MCF 10A (cell line): ENCODE measurements at regions not wholly inside any gene's neighbourhood (a gene's known extent, or its start where the extent isn't known, plus 50 kb on each side); places are given as distances from the start of the nearest gene placed in this dataset.

ENCODE experiments used
- BruUV-seq: library from RNA; stranded (reverse); fragments of 400-500 nt; replicated peaks from 2 replicates; lab custom pipeline; 2021; lab: Mats Ljungman, UMichigan
- CTCF ChIA-PET: fragments of 300-600 bp; sonication (Branson Sonifier 250); formaldehyde crosslinking; extraction: SDS; loops from one replicate; lab custom pipeline; 2021; ENCODE audit warnings: antibody characterized with exemption, inconsistent platforms; lab: Yijun Ruan, JAX
- POLR2A ChIA-PET: fragments of 300-600, 350-650 bp; sonication (Branson Sonifier 250); formaldehyde crosslinking; extraction: SDS; loops from one replicate; lab custom pipeline; 2020; ENCODE audit warnings: antibody characterized with exemption, inconsistent platforms; lab: Yijun Ruan, JAX
- DNase-seq: peaks from one replicate; pipeline ENCODE4 v3.0.0-alpha.2; 2018; ENCODE audit not compliant: unreplicated experiment
- H3K27ac Mint-ChIP-seq: one replicate; pipeline ENCODE4 v1.8.0; 2022; ENCODE audit warnings: mild to moderate bottlenecking, low read depth, mixed read lengths; ENCODE audit not compliant: unreplicated experiment
- H3K27me3 Mint-ChIP-seq: one replicate; pipeline ENCODE4 v1.8.0; 2022; ENCODE audit warnings: mixed read lengths; ENCODE audit not compliant: insufficient read depth, unreplicated experiment
- H3K36me3 Mint-ChIP-seq: one replicate; pipeline ENCODE4 v1.8.0; 2022; ENCODE audit warnings: mild to moderate bottlenecking, moderate library complexity, mixed read lengths; ENCODE audit not compliant: insufficient read depth, unreplicated experiment
- H3K4me1 Mint-ChIP-seq: one replicate; pipeline ENCODE4 v1.8.0; 2022; ENCODE audit warnings: mixed read lengths; ENCODE audit not compliant: insufficient read depth, unreplicated experiment
- H3K4me3 Mint-ChIP-seq: one replicate; pipeline ENCODE4 v1.8.0; 2022; ENCODE audit warnings: mild to moderate bottlenecking, moderate library complexity, mixed read lengths; ENCODE audit not compliant: unreplicated experiment
- H3K9me3 Mint-ChIP-seq: one replicate; pipeline ENCODE4 v1.8.0; 2022; ENCODE audit warnings: mixed read lengths; ENCODE audit not compliant: unreplicated experiment
- CTCF ChIP-seq: fragments of 200-600 bp; IDR thresholded peaks from one replicate; pipeline ENCODE4 v1.8.0; 2022; ENCODE audit warnings: antibody characterized with exemption, mild to moderate bottlenecking; ENCODE audit not compliant: unreplicated experiment
- intact Hi-C: fragments of 100-400 bp; cut with micrococcal nuclease; formaldehyde crosslinking; loops from 2 replicates; pipeline ENCODE4 v1.14.1; 2022

DNA sequence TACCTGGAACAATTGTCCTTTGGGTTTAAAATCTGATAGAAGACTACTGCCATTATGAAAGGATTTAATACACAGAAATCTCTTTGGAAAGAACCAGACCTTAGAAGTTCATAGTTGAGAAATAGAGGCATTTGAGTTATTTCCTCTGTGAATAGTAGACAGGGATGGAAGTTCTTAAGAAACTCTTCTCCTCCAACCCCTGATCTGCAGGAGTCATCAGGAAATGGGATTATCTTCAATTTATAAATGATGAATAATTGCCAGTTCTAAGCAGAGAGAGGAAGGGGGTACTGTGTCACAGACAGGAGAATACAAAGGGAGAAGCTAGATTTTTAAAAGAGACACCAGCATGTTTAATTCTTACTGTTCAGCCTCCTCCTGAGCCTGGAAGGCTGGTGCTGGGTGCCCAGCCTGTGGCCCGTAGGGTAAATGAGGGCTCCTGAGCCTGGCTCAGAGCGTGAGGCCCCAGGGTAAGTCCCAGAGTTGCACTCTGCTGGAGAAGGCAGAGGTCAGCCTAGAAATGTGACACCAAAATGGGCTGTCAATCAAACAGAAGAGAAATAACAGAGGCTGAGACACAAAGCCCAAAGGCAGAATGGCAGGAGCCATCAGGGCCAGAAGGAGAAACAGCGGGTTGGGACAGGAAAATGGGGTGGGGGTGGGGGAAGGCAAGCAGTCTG is 58.2 kb upstream of the PKDCC start:
- Mint-ChIP-seq H3K9me3 (no peaks in the 10 kb centered on the region), H3K27ac (no peak overlapping the region), H3K36me3 (no peaks in the 10 kb centered on the region), H3K4me3 (no peak overlapping the region), H3K27me3 (no peaks in the 10 kb centered on the region), H3K4me1 (no peaks in the 10 kb centered on the region)
- TF ChIP-seq CTCF, result no peak
- no TSS peak for BruUV-seq
- intact Hi-C loops, result no loop called here
- CTCF ChIA-PET, result no interaction called here
- POLR2A ChIA-PET, result no interaction called here
- DNase-seq, result peak; percentile 38

DNA sequence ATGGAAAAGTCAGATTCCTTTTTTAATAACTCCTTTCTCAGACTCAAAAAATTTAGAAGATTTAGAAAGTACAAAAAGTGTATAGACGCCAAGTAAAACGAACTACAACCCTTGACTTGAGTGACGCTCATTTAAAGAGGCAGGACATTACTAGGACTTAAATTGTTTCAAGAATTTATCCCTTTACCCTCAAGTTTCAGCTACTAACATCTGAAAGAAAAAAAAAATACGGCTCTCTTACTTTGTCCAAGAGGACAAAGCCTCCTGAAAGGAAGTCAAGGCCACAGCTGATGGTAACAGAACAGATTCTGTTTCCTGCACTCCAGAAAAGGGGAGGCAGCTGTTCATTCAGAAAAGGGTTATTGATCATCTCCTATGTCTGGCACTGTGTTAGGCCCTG is 57.6 kb upstream of the PKDCC start:
- BruUV-seq, result no TSS peak
- no peak for DNase-seq
- no peak overlapping the region for H3K4me3 Mint-ChIP-seq
- intact Hi-C loops, result no loop called here
- CTCF ChIA-PET, result no interaction called here
- POLR2A ChIA-PET, result no interaction called here
- no peaks in the 10 kb centered on the region for H3K36me3 Mint-ChIP-seq
- no peaks in the 10 kb centered on the region for H3K27me3 Mint-ChIP-seq
- no peak overlapping the region for H3K27ac Mint-ChIP-seq
- no peaks in the 10 kb centered on the region for H3K4me1 Mint-ChIP-seq
- H3K9me3 Mint-ChIP-seq, result no peaks in the 10 kb centered on the region
- TF ChIP-seq CTCF, result no peak

- Mint-ChIP-seq H3K4me1 (no peaks in the 10 kb centered on the region), H3K27ac (no peak overlapping the region), H3K4me3 (no peak overlapping the region), H3K27me3 (no peaks in the 10 kb centered on the region), H3K36me3 (no peaks in the 10 kb centered on the region), H3K9me3 (no peaks in the 10 kb centered on the region)
- ChIA-PET CTCF (no interaction called here), POLR2A (no interaction called here)
- DNase-seq, result no peak
- no peak for TF ChIP-seq CTCF
- intact Hi-C loops, result no loop called here
- no TSS peak for BruUV-seq
Measured at GRCh38 chr2:41990688-41991087, 57.1 kb upstream of the PKDCC start.

- peaks cover 6% of the 10 kb centered on the region for H3K27me3 Mint-ChIP-seq
- no peak overlapping the region for H3K27ac Mint-ChIP-seq
- no peaks in the 10 kb centered on the region for H3K36me3 Mint-ChIP-seq
- BruUV-seq, result no TSS peak
- intact Hi-C loops, result no loop called here
- H3K4me1 Mint-ChIP-seq, result no peaks in the 10 kb centered on the region
- no peaks in the 10 kb centered on the region for H3K9me3 Mint-ChIP-seq
- POLR2A ChIA-PET, result no interaction called here
- no peak overlapping the region for H3K4me3 Mint-ChIP-seq
- DNase-seq, result no peak
- CTCF ChIA-PET, result interaction anchor here (0.6 to 1.2 kb wide), 2 partner anchors 68 to 95 kb away, joined by 3 read pairs; no protein-coding TSS in a partner anchor
- TF ChIP-seq CTCF, result no peak
Measured at GRCh38 chr2:41992056-41992642, 55.7 kb upstream of the PKDCC start.
